Osteocyte (in vitro differentiated cells): ENCODE measurements at regions not wholly inside any gene's neighbourhood (a gene's known extent, or its start where the extent isn't known, plus 50 kb on each side); places are given as distances from the start of the nearest gene placed in this dataset. TPM values are rescaled to one million over a fixed set of nuclear protein-coding genes. Genes with fewer than 3 reads are reported as not detected.

Experiments
- microRNA-seq: library from miRNA; unstranded; fragments of <30 nt; microRNA quantifications from one replicate; pipeline ENCODE4 v1.1.0, GENCODE V29; 2020; ENCODE audit not compliant: unreplicated experiment

Small RNA genes lying in the stretch of these regions (microRNA-seq; reads per million reads assigned to microRNA genes)
- not detected for gene MIR3156-3
